ENCODE measurements at regions not wholly inside any gene's neighbourhood (a gene's known extent, or its start where the extent isn't known, plus 50 kb on each side); places are given as distances from the start of the nearest gene placed in this dataset.

DNA sequence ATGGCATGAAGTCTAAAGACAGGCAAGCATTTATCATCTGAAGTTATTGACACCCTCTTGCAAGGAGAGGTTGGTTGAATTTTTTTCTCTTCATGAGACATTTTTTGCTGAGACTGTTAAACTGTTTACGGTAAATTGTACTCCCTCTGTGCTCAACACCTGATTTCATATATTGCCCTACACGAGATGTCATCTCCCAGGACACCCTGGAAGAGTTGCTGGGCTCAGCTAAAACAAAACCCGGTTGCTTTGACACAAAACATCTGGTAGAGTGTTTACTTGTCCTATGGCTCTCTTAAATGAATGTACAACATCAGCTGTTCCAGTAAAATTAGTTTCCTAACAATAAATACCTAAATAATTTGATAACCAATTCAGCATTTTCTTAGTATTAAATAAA is 533.8 kb downstream of the SOCS6 start:
- TF ChIP-seq SIN3A (IDR thresholded peaks at IDR 0.05; ENCODE audit: borderline replicate concordance, insufficient read depth, low read depth, low read length): no peak
- TF ChIP-seq, protein P1, sequence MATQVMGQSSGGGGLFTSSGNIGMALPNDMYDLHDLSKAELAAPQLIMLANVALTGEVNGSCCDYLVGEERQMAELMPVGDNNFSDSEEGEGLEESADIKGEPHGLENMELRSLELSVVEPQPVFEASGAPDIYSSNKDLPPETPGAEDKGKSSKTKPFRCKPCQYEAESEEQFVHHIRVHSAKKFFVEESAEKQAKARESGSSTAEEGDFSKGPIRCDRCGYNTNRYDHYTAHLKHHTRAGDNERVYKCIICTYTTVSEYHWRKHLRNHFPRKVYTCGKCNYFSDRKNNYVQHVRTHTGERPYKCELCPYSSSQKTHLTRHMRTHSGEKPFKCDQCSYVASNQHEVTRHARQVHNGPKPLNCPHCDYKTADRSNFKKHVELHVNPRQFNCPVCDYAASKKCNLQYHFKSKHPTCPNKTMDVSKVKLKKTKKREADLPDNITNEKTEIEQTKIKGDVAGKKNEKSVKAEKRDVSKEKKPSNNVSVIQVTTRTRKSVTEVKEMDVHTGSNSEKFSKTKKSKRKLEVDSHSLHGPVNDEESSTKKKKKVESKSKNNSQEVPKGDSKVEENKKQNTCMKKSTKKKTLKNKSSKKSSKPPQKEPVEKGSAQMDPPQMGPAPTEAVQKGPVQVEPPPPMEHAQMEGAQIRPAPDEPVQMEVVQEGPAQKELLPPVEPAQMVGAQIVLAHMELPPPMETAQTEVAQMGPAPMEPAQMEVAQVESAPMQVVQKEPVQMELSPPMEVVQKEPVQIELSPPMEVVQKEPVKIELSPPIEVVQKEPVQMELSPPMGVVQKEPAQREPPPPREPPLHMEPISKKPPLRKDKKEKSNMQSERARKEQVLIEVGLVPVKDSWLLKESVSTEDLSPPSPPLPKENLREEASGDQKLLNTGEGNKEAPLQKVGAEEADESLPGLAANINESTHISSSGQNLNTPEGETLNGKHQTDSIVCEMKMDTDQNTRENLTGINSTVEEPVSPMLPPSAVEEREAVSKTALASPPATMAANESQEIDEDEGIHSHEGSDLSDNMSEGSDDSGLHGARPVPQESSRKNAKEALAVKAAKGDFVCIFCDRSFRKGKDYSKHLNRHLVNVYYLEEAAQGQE (IDR thresholded peaks at IDR 0.05; ENCODE audit: insufficient read depth in 1 of 2, low read depth in 2 of 2, low read length in 1 of 2): no peak
- TF ChIP-seq, protein P2, sequence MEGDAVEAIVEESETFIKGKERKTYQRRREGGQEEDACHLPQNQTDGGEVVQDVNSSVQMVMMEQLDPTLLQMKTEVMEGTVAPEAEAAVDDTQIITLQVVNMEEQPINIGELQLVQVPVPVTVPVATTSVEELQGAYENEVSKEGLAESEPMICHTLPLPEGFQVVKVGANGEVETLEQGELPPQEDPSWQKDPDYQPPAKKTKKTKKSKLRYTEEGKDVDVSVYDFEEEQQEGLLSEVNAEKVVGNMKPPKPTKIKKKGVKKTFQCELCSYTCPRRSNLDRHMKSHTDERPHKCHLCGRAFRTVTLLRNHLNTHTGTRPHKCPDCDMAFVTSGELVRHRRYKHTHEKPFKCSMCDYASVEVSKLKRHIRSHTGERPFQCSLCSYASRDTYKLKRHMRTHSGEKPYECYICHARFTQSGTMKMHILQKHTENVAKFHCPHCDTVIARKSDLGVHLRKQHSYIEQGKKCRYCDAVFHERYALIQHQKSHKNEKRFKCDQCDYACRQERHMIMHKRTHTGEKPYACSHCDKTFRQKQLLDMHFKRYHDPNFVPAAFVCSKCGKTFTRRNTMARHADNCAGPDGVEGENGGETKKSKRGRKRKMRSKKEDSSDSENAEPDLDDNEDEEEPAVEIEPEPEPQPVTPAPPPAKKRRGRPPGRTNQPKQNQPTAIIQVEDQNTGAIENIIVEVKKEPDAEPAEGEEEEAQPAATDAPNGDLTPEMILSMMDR (IDR thresholded peaks at IDR 0.05): no peak
- TF ChIP-seq POLR2AphosphoS5 (IDR thresholded peaks at IDR 0.05; ENCODE audit: low read depth, low read length): no peak
- TF ChIP-seq TCF7L2 (IDR thresholded peaks at IDR 0.05; ENCODE audit: low read depth, low read length): no peak
- H3K27me3 ChIP-seq (ENCODE audit: control insufficient read depth, insufficient read depth, low read length): no peaks in the 10 kb centered on the region
- no TSS peak for BruUV-seq (replicated peaks)
- H3K9me3 ChIP-seq (ENCODE audit: control insufficient read depth, insufficient read depth, low read depth, low read length): no peaks in the 10 kb centered on the region
- no peaks in the 10 kb centered on the region for H3K36me3 ChIP-seq (ENCODE audit: control insufficient read depth, insufficient read depth, low read length)
- intact Hi-C loops (cut with micrococcal nuclease; ENCODE audit: unreplicated experiment) (no loop called here), in situ Hi-C loops (cut with HindIII; ENCODE audit: low pct_unique_long_range_greater_than_20kb, low sequenced_read_pairs) (no loop called here)
- no peaks in the 10 kb centered on the region for H3K4me1 ChIP-seq (ENCODE audit: control insufficient read depth, insufficient read depth, low read length)
- ChIA-PET CTCF (no interaction called here), POLR2A (no interaction called here)
- ATAC-seq (no peak), DNase-seq (ENCODE audit: low read depth, low spot score) (no peak)
- no peak overlapping the region for H3K27ac ChIP-seq (ENCODE audit: low read length)
- no peak overlapping the region for H3K4me3 ChIP-seq (ENCODE audit: low read depth in 2 of 2, low read length in 2 of 2)

DNA sequence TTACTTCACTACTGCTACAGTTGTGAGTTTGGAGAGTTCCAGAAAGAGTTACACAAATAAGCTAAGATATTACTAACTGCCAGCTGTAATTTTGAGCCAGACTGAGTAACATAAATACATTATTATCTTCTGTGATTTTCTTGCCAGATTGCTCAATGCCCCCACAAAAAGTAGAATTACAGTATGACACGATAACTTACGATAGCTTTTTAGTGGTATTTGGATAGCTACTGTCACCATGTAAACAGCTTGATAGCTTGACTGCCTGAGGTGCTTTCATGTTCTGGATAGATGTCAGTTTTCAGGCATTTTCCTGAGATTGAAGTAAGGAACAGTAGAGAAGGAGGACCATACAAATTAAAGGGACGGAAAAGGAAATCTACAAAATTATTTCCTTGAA is 533.3 kb downstream of the SOCS6 start:
- TF ChIP-seq SIN3A (IDR thresholded peaks at IDR 0.05; ENCODE audit: borderline replicate concordance, insufficient read depth, low read depth, low read length): no peak
- TF ChIP-seq, protein P2 (IDR thresholded peaks at IDR 0.05): no peak
- TF ChIP-seq TCF7L2 (IDR thresholded peaks at IDR 0.05; ENCODE audit: low read depth, low read length): no peak
- TF ChIP-seq, protein P1 (IDR thresholded peaks at IDR 0.05; ENCODE audit: insufficient read depth in 1 of 2, low read depth in 2 of 2, low read length in 1 of 2): no peak
- TF ChIP-seq POLR2AphosphoS5 (IDR thresholded peaks at IDR 0.05; ENCODE audit: low read depth, low read length): no peak
- Histone ChIP-seq H3K9me3 (ENCODE audit: control insufficient read depth, insufficient read depth, low read depth, low read length) (no peaks in the 10 kb centered on the region), H3K4me1 (ENCODE audit: control insufficient read depth, insufficient read depth, low read length) (no peaks in the 10 kb centered on the region), H3K27me3 (ENCODE audit: control insufficient read depth, insufficient read depth, low read length) (no peaks in the 10 kb centered on the region), H3K4me3 (ENCODE audit: low read depth in 2 of 2, low read length in 2 of 2) (no peak overlapping the region), H3K27ac (ENCODE audit: low read length) (no peak overlapping the region), H3K36me3 (ENCODE audit: control insufficient read depth, insufficient read depth, low read length) (no peaks in the 10 kb centered on the region)
- in situ Hi-C loops (cut with HindIII; ENCODE audit: low pct_unique_long_range_greater_than_20kb, low sequenced_read_pairs): no loop called here
- intact Hi-C loops (cut with micrococcal nuclease; ENCODE audit: unreplicated experiment): no loop called here
- DNase-seq (ENCODE audit: low read depth, low spot score) (no peak), ATAC-seq (no peak)
- ChIA-PET POLR2A (no interaction called here), CTCF (no interaction called here)
- no TSS peak for BruUV-seq (replicated peaks)
